Hematopoietic multipotent progenitor cell treated with erythropoietin and hydrocortisone succinate and interleukin-3 and kit ligand, for 4 days (in vitro differentiated cells): ENCODE measurements at regions not wholly inside any gene's neighbourhood (a gene's known extent, or its start where the extent isn't known, plus 50 kb on each side); places are given as distances from the start of the nearest gene placed in this dataset.
"Not testable (repeated sequence)": the region's sequence is repeated elsewhere in the genome, so short reads cannot be mapped to it uniquely, and the experiment has no call there.

Source experiments
- DNase-seq: peaks from one replicate; pipeline ENCODE4 v3.0.0-alpha.2; 2015

- DNase-seq, result no peak
Observed at GRCh38 chr5:58011301-58011700, 448.6 kb downstream of the PLK2 start.

GRCh38 chr5:58009754-58010153 is 450.1 kb downstream of the PLK2 start:
- no peak for DNase-seq

GRCh38 chr5:58002323-58002722 is 457.6 kb downstream of the PLK2 start:
- DNase-seq, result no peak

DNA sequence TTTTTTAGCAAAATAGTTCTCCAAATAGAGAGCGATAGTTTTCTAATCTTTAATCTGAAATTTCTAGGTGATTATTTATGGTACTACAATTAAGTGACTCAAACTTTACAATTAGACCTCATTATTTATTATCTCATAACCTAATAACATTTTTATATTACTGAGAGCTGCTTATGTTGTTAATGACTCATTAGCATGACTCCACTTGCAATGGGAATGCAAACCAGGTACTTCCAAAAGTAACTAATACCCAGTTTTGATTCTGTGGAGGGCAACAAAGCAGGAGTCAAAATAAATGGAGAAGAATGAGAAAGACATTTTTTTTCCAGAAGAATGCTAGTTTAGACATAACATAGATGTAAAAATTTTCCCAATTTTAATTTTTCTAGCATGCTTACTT is 466.0 kb downstream of the PLK2 start:
- no peak for DNase-seq

- DNase-seq, result no peak
Observed at GRCh38 chr5:57989378-57989777, 470.5 kb downstream of the PLK2 start.

GRCh38 chr5:57988813-57989212 is 471.1 kb downstream of the PLK2 start:
- DNase-seq, result no peak

- DNase-seq, result no peak
Observed at GRCh38 chr5:57987552-57987951, 472.3 kb downstream of the PLK2 start.

GRCh38 chr5:57986761-57987341 is 473.0 kb downstream of the PLK2 start:
- no peak for DNase-seq

DNA sequence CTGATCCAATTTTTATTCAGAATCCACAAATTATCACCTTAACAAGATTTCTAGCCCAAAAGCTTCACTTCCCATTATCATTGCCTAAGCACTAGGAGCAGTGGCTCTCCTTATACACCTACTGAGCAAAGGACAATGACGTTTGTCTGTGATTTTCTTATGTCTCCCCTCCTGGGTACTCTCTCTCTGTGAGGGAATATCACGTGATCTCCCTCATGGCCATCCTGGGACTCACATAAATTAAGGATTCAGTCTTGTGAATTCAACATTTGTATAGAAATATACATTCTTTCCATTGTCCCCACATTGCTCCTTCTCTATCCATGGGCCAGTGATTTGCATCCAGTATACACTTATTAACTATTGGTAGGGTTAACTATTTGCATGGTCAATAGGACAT is 476.5 kb downstream of the PLK2 start:
- DNase-seq, result no peak

GRCh38 chr5:57979671-57980070 is 480.2 kb downstream of the PLK2 start:
- DNase-seq, result no peak

GRCh38 chr5:57976506-57976905 is 483.4 kb downstream of the PLK2 start:
- DNase-seq, result no peak

DNA sequence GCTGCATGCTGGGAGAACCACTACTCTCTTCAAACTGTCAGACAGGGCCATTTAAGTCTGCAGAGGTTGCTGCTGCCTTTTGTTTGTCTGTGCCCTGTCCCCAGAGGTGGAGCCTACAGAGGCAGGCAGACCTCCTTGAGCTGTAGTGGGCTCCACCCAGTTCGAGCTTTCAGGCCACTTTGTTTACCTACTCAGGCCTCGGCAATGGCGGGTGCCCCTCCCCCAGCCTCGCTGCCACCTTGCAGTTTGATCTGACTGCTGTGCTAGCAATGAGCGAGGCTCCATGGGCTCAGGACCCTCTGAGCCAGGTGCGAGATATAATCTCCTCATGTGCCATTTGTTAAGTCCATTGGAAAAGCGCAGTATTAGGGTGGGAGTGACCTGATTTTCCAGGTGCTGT is 487.8 kb downstream of the PLK2 start:
- not testable (repeated sequence) for DNase-seq

DNA sequence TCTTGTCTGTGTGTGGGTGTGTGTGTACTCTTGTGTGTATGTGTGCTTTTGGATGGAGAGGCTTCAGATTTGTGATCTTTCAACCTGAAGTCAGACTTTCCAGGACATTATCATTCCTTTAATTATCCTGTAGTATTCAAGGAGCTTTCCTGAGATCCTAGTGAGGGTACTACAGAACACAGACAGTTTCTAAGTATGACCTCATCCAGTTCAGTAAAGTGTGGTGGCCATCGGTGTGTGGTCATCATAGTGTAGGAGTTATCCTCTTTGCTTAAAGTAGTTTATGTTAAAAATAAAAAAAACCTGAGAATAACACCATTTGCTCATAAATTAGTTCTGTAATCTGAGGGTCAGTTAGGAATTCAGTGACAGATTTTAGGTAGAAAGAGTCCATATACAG is 478.0 kb upstream of the ACTBL2 start:
- DNase-seq, result no peak

- DNase-seq, result peak; percentile 53
Observed at GRCh38 chr5:57956636-57957035, 474.0 kb upstream of the ACTBL2 start.

GRCh38 chr5:57955511-57955910 is 472.9 kb upstream of the ACTBL2 start:
- DNase-seq, result peak; percentile 35

DNA sequence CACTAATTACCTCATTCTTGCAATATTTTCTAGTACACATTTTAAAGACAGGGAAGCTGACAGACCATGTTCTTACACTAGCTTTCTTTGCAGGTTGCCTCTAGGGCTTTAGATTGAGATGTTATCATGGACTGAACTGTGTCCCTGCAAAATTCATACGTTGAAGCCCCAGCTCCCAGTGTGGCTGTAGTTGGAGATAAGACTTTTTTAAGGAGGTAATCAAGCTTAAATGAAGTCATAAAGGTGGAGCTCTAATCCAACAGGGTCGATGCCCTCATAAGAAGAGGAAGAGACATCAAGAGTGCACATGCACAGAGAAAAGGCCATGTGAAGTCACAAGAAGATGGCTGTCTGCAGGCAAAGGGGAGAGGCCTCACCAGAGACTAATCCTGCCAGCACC is 471.2 kb upstream of the ACTBL2 start:
- peak; percentile 34 for DNase-seq

DNA sequence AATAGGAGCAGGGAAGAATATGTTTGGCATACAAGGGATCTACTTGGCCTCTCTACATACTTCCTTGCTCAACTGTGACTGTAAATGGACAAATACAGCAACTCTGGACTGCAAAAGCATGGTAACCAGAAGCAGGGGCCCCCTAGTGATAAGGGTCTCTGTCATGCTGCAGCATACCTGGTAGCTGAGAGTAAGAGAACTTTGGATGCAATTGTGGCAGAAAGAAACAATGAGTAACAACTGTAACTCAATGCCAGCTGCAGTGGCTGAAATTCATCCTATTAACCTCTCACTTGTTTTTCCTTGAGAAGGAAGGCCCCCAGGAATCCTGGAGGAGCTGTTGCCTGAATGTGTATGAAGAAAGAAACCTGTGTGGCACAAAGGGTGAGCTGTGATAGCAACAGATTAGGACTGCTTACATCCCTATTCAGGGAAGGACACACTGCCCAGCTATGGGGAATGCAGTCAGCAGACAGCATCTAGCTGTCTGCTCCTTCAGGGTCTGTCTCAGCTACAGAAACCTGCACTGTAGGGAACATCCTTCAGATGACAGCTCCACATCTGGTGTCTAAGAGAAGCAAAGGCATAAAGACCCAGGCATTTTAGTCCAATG is 468.1 kb upstream of the ACTBL2 start:
- no peak for DNase-seq

GRCh38 chr5:57948091-57948490 is 465.5 kb upstream of the ACTBL2 start:
- no peak for DNase-seq

DNA sequence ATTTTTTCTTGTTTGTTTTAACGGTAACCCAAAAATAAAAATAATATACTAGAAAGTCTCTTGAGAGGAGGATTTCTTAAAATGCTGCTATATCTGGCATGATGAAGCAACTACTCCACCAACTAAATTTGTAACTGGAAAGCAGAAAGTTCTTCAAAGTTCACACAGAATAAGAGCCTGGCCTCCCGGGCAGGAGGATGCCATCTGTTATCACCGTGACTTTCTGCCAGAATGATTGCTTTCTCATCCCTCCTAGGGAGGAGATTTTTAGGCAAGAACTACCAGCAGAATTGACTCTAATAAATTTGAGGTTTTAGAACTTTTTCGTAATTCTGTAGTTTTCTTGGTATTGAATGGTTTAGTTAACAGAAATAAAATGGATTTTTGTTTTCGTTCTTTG is 464.6 kb upstream of the ACTBL2 start:
- DNase-seq, result no peak

DNA sequence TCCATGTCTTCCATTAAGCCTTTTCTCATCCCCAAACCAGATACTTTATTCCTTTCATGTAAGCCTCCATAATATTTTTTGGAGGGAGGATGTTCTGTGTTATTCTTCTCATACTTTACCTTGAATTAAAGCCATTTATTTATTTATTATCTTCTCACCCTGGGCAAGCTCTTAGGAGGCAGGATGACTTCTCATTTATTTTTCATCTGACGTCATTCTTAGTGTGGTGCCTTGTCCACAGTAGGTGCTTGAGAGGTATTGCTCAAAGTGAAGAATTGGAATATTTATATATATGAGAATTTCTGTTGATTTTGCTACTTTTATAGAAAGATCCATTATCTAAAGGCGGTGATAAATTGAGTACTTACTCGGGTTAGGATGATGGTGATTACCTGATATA is 458.3 kb upstream of the ACTBL2 start:
- no peak for DNase-seq

DNA sequence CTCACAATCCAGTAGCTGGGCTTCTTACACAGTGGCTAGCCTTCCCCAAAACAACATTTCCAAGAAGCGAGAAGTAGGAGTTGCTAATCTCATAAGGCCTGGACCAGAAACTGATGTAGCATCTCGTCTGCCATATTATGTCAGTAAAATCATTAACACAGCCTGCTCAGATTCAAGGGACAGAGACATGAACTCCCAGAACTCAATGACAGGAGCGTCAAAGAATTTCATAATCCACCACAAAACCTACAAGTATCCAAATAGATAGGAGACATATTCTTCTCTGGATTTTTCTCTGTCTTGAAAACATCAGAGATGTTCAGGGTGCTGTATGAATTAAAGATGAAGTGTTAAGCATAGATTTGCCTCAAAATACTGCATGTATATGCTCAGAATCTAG is 457.6 kb upstream of the ACTBL2 start:
- DNase-seq, result no peak

GRCh38 chr5:57939771-57940170 is 457.2 kb upstream of the ACTBL2 start:
- no peak for DNase-seq

DNA sequence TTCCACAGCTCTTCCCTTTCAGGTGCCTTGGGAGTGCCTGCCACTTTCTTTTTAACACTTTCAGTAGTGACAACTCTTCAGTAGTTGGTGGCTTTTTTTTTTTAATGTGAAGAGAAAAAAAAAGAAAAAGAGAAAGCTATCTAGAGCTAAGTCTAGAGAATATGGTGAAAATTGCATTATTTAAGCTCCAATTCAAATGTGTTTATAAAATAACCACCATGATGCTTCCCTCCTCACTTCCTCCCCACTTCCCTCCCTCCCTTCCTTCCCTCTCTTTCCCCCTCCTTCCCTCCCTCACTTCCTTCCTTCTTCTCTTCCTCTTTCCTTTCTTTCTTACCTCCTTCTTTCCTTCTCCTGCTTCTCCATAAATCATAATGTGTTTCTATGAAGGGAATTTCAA is 456.7 kb upstream of the ACTBL2 start:
- DNase-seq, result no peak

- no peak for DNase-seq
Observed at GRCh38 chr5:57938174-57938557, 455.6 kb upstream of the ACTBL2 start.

GRCh38 chr5:57937501-57938173 is 455.0 kb upstream of the ACTBL2 start:
- no peak for DNase-seq
